ENCODE measurements at regions not wholly inside any gene's neighbourhood (a gene's known extent, or its start where the extent isn't known, plus 50 kb on each side); places are given as distances from the start of the nearest gene placed in this dataset.

- no peak overlapping the region for H3K27ac ChIP-seq (ENCODE audit: low read depth, low read length, severe bottlenecking)
- no peaks in the 10 kb centered on the region for H3K36me3 ChIP-seq (ENCODE audit: control insufficient read depth, insufficient read depth, low read length)
- H3K4me1 ChIP-seq (ENCODE audit: control insufficient read depth, insufficient read depth, low read length, poor library complexity, severe bottlenecking), result peaks cover 4% of the 10 kb centered on the region
- H3K9me3 ChIP-seq (ENCODE audit: control insufficient read depth, low read length), result peaks cover 14% of the 10 kb centered on the region
- no peak overlapping the region for H3K4me3 ChIP-seq (ENCODE audit: extremely low read depth, insufficient read depth, low read length, poor library complexity, severe bottlenecking)
- WGBS, 2 experiments (ENCODE audit: insufficient coverage in 2 of 2), result 33 to 40% methylated on average over 2 of the region's 6 CpGs
Measured at GRCh38 chr20:50412069-50412468, 98.1 kb upstream of the PTPN1 start.

GRCh38 chr20:50412499-50412898 is 97.7 kb upstream of the PTPN1 start:
- Histone ChIP-seq H3K27ac (ENCODE audit: low read depth, low read length, severe bottlenecking) (no peak overlapping the region), H3K4me3 (ENCODE audit: extremely low read depth, insufficient read depth, low read length, poor library complexity, severe bottlenecking) (no peak overlapping the region), H3K9me3 (ENCODE audit: control insufficient read depth, low read length) (peaks cover 14% of the 10 kb centered on the region), H3K36me3 (ENCODE audit: control insufficient read depth, insufficient read depth, low read length) (no peaks in the 10 kb centered on the region), H3K4me1 (ENCODE audit: control insufficient read depth, insufficient read depth, low read length, poor library complexity, severe bottlenecking) (peaks cover 4% of the 10 kb centered on the region)
- 96 to 98% methylated on average over 7 of the region's 7 CpGs for WGBS, 2 experiments (ENCODE audit: insufficient coverage in 2 of 2)

- WGBS, 2 experiments (ENCODE audit: insufficient coverage in 2 of 2), result 51 to 65% methylated on average over 2 to 4 of the region's 6 CpGs
- H3K9me3 ChIP-seq (ENCODE audit: control insufficient read depth, low read length), result peaks cover 14% of the 10 kb centered on the region
- no peaks in the 10 kb centered on the region for H3K36me3 ChIP-seq (ENCODE audit: control insufficient read depth, insufficient read depth, low read length)
- H3K4me3 ChIP-seq (ENCODE audit: extremely low read depth, insufficient read depth, low read length, poor library complexity, severe bottlenecking), result no peak overlapping the region
- H3K27ac ChIP-seq (ENCODE audit: low read depth, low read length, severe bottlenecking), result no peak overlapping the region
- peaks cover 4% of the 10 kb centered on the region for H3K4me1 ChIP-seq (ENCODE audit: control insufficient read depth, insufficient read depth, low read length, poor library complexity, severe bottlenecking)
Measured at GRCh38 chr20:50413088-50413500, 97.1 kb upstream of the PTPN1 start.

GRCh38 chr20:50415021-50415515 is 95.1 kb upstream of the PTPN1 start:
- no peak overlapping the region for H3K27ac ChIP-seq (ENCODE audit: low read depth, low read length, severe bottlenecking)
- H3K36me3 ChIP-seq (ENCODE audit: control insufficient read depth, insufficient read depth, low read length), result no peaks in the 10 kb centered on the region
- peaks cover 4% of the 10 kb centered on the region for H3K4me1 ChIP-seq (ENCODE audit: control insufficient read depth, insufficient read depth, low read length, poor library complexity, severe bottlenecking)
- H3K4me3 ChIP-seq (ENCODE audit: extremely low read depth, insufficient read depth, low read length, poor library complexity, severe bottlenecking), result no peak overlapping the region
- WGBS, 2 experiments (ENCODE audit: insufficient coverage in 2 of 2), result 75 to 80% methylated on average over 2 to 4 of the region's 5 CpGs
- H3K9me3 ChIP-seq (ENCODE audit: control insufficient read depth, low read length), result peaks cover 13% of the 10 kb centered on the region

- WGBS, 2 experiments (ENCODE audit: insufficient coverage in 2 of 2), result 83% methylated on average over 23 to 24 of the region's 25 CpGs
- Histone ChIP-seq H3K4me3 (ENCODE audit: extremely low read depth, insufficient read depth, low read length, poor library complexity, severe bottlenecking) (no peak overlapping the region), H3K4me1 (ENCODE audit: control insufficient read depth, insufficient read depth, low read length, poor library complexity, severe bottlenecking) (peaks cover 4% of the 10 kb centered on the region), H3K27ac (ENCODE audit: low read depth, low read length, severe bottlenecking) (no peak overlapping the region), H3K9me3 (ENCODE audit: control insufficient read depth, low read length) (peaks cover 9% of the 10 kb centered on the region), H3K36me3 (ENCODE audit: control insufficient read depth, insufficient read depth, low read length) (no peaks in the 10 kb centered on the region)
Measured at GRCh38 chr20:50415516-50416268, 94.5 kb upstream of the PTPN1 start.

- Histone ChIP-seq H3K4me1 (ENCODE audit: control insufficient read depth, insufficient read depth, low read length, poor library complexity, severe bottlenecking) (peaks cover 4% of the 10 kb centered on the region), H3K27ac (ENCODE audit: low read depth, low read length, severe bottlenecking) (no peak overlapping the region), H3K4me3 (ENCODE audit: extremely low read depth, insufficient read depth, low read length, poor library complexity, severe bottlenecking) (no peak overlapping the region), H3K9me3 (ENCODE audit: control insufficient read depth, low read length) (peaks cover 11% of the 10 kb centered on the region), H3K36me3 (ENCODE audit: control insufficient read depth, insufficient read depth, low read length) (no peaks in the 10 kb centered on the region)
- 88 to 94% methylated on average over 11 to 12 of the region's 14 CpGs for WGBS, 2 experiments (ENCODE audit: insufficient coverage in 2 of 2)
Measured at GRCh38 chr20:50416269-50417022, 93.7 kb upstream of the PTPN1 start.

GRCh38 chr20:50417023-50417329 is 93.2 kb upstream of the PTPN1 start:
- WGBS, 2 experiments (ENCODE audit: insufficient coverage in 2 of 2), result 91 to 93% methylated on average over 5 of the region's 5 CpGs
- peaks cover 17% of the 10 kb centered on the region for H3K9me3 ChIP-seq (ENCODE audit: control insufficient read depth, low read length)
- no peaks in the 10 kb centered on the region for H3K36me3 ChIP-seq (ENCODE audit: control insufficient read depth, insufficient read depth, low read length)
- no peak overlapping the region for H3K27ac ChIP-seq (ENCODE audit: low read depth, low read length, severe bottlenecking)
- peaks cover 4% of the 10 kb centered on the region for H3K4me1 ChIP-seq (ENCODE audit: control insufficient read depth, insufficient read depth, low read length, poor library complexity, severe bottlenecking)
- H3K4me3 ChIP-seq (ENCODE audit: extremely low read depth, insufficient read depth, low read length, poor library complexity, severe bottlenecking), result no peak overlapping the region

- Histone ChIP-seq H3K9me3 (ENCODE audit: control insufficient read depth, low read length) (peaks cover 18% of the 10 kb centered on the region), H3K4me3 (ENCODE audit: extremely low read depth, insufficient read depth, low read length, poor library complexity, severe bottlenecking) (no peak overlapping the region), H3K27ac (ENCODE audit: low read depth, low read length, severe bottlenecking) (no peak overlapping the region), H3K36me3 (ENCODE audit: control insufficient read depth, insufficient read depth, low read length) (no peaks in the 10 kb centered on the region), H3K4me1 (ENCODE audit: control insufficient read depth, insufficient read depth, low read length, poor library complexity, severe bottlenecking) (peaks cover 4% of the 10 kb centered on the region)
- 83 to 94% methylated on average over 2 to 3 of the region's 6 CpGs for WGBS, 2 experiments (ENCODE audit: insufficient coverage in 2 of 2)
Measured at GRCh38 chr20:50417484-50418235, 92.5 kb upstream of the PTPN1 start.

- 89% methylated on average over 3 to 4 of the region's 4 CpGs for WGBS, 2 experiments (ENCODE audit: insufficient coverage in 2 of 2)
Measured at GRCh38 chr20:50418890-50419642, 91.1 kb upstream of the PTPN1 start.

GRCh38 chr20:50420380-50420779 is 89.8 kb upstream of the PTPN1 start:
- H3K36me3 ChIP-seq (ENCODE audit: control insufficient read depth, insufficient read depth, low read length), result no peaks in the 10 kb centered on the region
- peaks cover 8% of the 10 kb centered on the region for H3K9me3 ChIP-seq (ENCODE audit: control insufficient read depth, low read length)
- H3K27ac ChIP-seq (ENCODE audit: low read depth, low read length, severe bottlenecking), result no peak overlapping the region
- H3K4me1 ChIP-seq (ENCODE audit: control insufficient read depth, insufficient read depth, low read length, poor library complexity, severe bottlenecking), result peaks cover 11% of the 10 kb centered on the region
- no peak overlapping the region for H3K4me3 ChIP-seq (ENCODE audit: extremely low read depth, insufficient read depth, low read length, poor library complexity, severe bottlenecking)
- WGBS, 2 experiments (ENCODE audit: insufficient coverage in 2 of 2), result 78 to 89% methylated on average over 7 of the region's 7 CpGs

More at GRCh38 chr20:50418890-50419642, 91.1 kb upstream of the PTPN1 start:
- no peak overlapping the region for H3K27ac ChIP-seq (ENCODE audit: low read depth, low read length, severe bottlenecking)
- no peak overlapping the region for H3K4me3 ChIP-seq (ENCODE audit: extremely low read depth, insufficient read depth, low read length, poor library complexity, severe bottlenecking)
- peaks cover 13% of the 10 kb centered on the region for H3K4me1 ChIP-seq (ENCODE audit: control insufficient read depth, insufficient read depth, low read length, poor library complexity, severe bottlenecking)
- no peaks in the 10 kb centered on the region for H3K36me3 ChIP-seq (ENCODE audit: control insufficient read depth, insufficient read depth, low read length)
- peaks cover 12% of the 10 kb centered on the region for H3K9me3 ChIP-seq (ENCODE audit: control insufficient read depth, low read length)
